Sciatic nerve (tissue), 2 donors: ENCODE measurements at regions not wholly inside any gene's neighbourhood (a gene's known extent, or its start where the extent isn't known, plus 50 kb on each side); places are given as distances from the start of the nearest gene placed in this dataset.
"Not testable (repeated sequence)": the region's sequence is repeated elsewhere in the genome, so short reads cannot be mapped to it uniquely, and the experiment has no call there.

ENCODE experiments used
- ATAC-seq: fragments of 200-7000 bp; cut with Tn5 transposase; one replicate; pipeline ENCODE4 v1.9.1; 2020; ENCODE audit warnings: mild to moderate bottlenecking, moderate library complexity
- DNase-seq: peaks from one replicate; pipeline ENCODE4 v3.0.0-alpha.2; 2020; ENCODE audit warnings: low spot score
- intact Hi-C: fragments of 100-400 bp; cut with DNase I; formaldehyde crosslinking; loops from one replicate; pipeline ENCODE4 v1.14.2; 2022
- donor health status: DM: no; HTN: no; CAD: no.
- donor health status: DM: no; HTN: no; CAD: no.

DNA sequence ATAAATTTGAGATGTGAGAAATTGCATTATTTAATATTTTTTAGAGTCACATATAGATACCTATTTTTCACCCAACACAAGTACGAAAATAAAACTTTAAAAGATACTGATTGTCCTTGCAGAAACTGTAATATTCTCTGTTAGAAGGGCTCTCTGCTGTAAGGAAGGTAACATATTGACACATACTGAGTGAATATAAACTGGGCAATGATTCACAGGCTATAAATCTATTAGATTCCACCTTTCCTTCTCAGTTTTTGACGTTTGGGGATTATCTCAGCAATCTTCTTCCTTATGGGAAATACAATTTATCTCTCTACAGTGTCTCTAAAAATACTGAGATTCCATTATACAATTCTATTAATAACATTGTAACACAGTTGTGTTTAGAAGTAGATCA is 229.1 kb upstream of the MAP2 start:
- no peak for ATAC-seq
- intact Hi-C loops = no loop called here
- no peak for DNase-seq

DNA sequence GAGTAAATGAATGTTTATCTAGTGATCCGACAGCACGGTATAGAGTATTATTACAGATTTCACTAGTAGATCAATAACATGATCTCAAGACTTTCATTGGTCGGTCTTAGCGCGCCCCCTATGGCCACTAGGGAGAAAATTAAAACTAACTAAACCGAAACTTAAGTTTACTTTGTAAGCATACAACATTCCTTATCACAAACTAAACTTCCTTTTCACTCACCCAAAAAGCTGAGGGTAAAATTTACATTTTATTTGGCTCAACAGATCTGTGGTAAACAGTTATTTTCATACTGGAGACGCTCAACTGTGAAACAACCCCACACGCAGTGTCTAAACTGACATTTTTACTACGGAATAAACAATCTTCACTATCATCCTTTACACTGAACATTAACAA is 215.6 kb upstream of the MAP2 start:
- intact Hi-C loops = no loop called here
- ATAC-seq (no peak), DNase-seq (no peak)

DNA sequence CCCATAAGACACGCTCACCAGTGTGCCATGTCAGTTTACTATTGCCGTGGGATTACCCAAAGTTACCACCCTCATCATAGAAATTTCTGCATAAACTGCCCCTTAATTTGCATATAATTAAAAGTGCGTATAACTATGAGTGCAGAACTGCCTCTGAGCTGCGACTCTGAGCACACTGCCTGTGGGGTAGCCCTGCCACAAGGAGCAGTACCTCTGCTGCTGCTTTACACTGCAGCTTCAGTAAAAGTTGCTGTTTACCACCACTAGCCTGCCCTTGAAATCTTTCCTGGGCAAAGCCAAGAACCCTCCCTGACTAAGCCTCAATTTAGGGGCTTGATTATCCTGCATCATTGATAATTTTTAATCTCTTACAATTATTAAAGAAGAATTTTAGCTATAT is 213.9 kb upstream of the MAP2 start:
- intact Hi-C loops = no loop called here
- ATAC-seq = no peak
- no peak for DNase-seq

DNA sequence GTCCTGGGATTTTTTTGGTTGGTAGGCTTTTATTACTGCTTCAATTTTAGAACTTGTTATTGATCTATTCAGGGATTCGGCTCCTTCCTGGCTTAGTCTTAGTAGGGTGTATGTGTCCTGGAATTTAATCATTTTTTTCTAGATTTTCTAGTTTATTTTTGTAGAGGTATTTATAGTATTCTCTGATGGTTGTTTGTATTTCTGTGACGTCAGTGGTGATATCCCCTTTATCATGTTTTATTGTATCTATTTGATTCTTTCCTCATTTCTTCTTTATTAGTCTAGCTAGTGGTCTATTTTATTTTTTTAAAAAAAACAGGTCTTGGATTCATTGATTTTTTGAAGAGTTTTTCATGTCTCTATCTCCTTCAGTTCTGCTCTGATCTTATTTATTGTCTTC is 193.3 kb upstream of the MAP2 start:
- intact Hi-C loops = no loop called here
- ATAC-seq = no peak
- DNase-seq = no peak

DNA sequence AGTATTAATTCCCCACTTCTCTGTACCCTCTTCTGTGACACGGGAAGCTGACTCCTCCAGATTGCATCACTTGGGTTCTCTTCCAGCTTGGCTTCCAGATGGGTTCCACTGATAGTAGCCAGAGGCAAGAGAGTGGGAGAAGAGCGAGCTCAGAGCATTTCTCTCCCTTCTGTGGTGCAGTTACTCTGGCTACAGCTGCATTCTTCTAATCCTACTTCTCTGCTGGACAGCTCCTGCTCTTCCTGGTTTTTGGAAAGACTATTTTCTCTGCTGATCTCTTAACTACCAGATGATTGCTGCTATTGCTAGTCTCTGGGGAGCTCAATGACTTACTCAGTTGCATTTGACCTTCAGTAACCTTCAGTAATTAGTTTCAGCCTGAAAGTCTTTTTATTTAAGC is 187.5 kb upstream of the MAP2 start:
- DNase-seq = no peak
- ATAC-seq = no peak
- intact Hi-C loops = no loop called here

DNA sequence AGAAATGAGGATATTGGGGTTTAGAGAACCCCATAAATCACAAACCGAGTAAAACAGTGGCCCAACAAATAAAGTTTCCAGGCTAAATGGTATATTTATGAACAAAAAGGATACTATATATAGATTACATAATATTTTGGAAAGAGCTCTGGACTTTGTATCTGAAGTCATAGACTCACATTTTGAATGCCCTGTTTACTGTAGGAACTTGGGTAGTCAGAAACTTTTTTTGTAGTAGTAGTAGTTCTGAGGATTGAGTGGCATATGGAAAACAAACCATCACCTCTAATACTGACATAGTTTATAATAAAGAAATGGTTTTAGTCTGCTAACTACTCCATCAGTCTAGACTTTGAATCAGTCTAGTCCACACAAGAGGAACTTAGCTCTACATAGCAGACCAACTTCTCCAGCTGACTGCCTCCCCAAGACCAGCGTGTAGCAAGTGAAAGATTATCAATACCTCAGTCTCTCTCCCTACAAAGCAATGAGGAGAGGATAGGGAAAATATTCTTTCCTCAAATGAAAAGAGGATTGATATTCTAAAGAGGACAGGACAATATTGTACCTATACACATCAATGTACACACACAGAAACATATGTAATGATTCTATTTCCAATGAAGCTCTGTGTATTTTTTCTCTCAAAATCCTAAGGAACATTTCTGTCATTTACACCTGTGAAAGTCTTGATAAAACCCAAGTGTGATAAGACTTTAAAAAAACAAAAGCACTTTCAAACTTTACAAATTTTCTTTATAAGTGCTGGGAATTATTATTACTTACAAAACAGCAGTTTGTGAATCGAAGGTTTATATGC is 184.9 kb upstream of the MAP2 start:
- ATAC-seq (no peak), DNase-seq (no peak)
- intact Hi-C loops = no loop called here

DNA sequence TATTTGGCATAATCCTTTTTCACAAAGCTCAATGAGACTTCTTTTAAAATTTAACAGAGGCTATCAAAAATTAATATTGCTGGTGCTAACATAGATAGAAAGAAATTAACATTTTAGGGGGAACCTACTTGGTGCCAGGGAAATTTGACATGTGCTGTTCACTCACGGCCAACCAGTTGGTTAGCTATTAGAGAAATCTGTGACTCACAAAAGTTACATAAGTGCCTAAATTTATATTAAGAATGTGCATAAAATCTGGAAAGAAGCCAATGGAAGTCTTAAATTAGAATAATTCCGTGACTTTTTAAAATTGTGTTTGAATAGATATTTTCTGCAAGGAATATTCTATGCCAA is 184.3 kb upstream of the MAP2 start:
- DNase-seq (no peak), ATAC-seq (no peak)
- intact Hi-C loops = no loop called here

DNA sequence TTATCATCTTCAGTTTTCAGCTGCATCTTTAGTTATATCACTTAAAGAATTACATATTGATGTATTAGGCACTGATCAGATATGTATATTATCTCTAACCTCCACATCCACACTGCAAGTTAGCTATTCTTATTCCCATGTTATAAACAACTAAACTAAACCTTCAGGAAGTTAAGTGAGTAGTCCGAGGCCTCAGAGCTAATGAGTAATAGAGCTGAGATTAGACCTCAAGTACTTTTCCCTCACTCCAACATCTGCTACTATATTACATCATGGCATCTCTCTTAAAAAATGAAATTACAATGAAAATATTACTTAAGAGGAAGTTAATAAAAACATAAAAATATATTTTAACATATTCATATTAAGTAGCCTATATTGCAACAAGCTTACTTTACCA is 183.6 kb upstream of the MAP2 start:
- ATAC-seq = no peak
- intact Hi-C loops = no loop called here
- no peak for DNase-seq

DNA sequence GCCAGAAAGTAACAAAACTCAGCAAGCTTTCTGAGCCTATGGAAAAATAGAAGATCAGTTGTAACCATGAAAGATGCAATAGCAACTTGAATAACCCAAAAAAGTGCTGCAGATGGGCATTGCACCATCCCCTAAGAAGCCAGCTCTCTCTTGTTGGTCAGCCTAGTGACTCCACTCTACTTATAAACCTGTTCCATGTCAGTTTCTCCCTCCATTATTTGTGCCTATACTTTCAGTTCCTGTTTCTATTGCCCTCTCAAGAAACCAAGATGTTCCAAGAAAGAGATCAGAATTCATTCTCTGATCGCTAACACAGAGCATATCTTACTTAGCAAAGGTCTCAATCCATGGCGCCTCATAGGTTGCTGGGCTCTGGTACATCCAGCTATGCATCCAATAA is 170.3 kb upstream of the MAP2 start:
- intact Hi-C loops = no loop called here
- DNase-seq = no peak
- no peak for ATAC-seq

DNA sequence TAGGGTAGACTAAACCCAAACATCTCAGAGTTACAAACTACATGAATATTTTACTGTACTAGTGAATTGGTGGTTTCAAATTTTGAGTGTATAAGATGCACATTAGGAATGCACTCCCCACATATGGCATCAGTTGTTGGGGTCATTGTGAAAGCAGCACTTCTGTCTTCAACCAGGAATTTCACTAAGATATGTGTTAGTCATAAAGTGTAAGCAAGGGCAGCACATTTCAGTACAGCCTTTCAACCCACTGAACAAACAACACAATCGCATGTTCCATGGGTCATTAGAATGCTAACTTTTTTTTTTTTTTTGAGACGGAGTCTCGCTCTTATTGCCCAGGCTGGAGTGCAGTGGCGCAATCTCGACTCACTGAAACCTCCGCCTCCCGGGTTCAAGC is 164.1 kb upstream of the MAP2 start:
- intact Hi-C loops = no loop called here
- no peak for DNase-seq
- no peak for ATAC-seq

DNA sequence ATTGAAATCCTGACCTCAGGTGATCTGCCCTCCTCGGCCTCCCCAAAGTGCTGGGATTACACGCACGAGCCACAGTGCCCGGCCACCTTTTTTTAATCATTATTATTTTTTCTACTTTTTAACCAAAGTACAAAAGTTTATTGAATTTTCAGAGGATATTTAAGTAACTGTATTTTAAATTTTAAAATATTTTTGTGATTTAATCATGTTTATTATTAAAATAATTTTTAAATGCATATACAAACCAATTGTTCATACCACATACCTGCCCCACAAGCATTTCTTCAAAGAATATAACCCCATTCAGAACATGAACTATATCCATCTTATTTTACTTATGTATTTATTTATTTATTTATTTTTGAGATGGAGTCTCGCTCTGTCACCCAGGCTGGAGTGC is 163.6 kb upstream of the MAP2 start:
- intact Hi-C loops = no loop called here

DNA sequence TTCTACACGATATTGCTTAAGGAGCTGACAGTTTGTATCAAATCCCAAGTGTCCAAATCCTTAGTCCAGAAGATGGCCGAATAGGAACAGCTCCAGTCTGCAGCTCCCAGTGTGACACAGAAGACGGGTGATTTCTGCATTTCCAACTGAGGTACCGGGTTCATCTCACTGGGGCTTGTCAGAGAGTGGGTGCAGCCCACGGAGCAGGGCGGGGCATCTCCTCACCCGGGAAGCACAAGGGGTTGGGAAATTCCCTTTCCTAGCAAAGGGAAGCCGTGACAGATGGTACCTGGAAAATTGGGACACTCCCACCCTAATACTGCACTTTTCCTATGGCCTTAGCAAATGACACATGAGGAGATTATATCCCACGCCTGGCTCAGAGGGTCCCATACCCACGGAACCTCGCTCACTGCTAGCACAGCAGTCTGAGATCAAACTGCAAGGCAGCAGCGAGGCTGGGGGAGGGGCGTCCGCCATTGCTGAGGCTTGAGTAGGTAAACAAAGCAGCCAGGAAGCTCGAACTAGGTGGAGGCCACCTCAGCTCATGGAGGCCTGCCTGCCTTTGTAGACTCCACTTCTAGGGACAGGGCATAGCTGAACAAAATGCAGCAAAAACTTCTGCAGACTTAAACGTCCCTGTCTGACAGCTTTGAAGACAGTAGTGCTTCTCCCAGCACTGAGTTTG is 162.3 kb upstream of the MAP2 start:
- intact Hi-C loops, ATAC-seq, DNase-seq: not testable (repeated sequence)

More for the DNA sequence above, 163.6 kb upstream of the MAP2 start:
- no peak for DNase-seq
- ATAC-seq = no peak

DNA sequence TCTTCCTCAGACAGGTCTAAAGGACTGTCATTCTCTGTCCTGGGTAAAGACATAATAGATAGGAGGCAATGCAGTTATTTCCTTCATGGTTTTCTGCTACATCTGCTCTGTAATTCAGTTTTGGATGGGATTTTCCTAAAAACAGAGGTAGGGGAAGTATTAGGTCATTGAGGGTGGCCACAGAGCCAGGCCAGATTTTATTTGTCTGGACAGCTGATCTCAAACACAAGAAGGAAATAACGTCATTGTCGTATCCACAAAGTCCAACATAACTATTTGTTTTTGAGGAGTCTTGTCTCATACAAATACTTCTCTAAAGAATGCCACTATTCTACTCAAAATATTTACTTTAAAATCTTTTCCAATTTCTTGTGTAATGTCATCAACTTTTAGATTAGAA is 154.8 kb upstream of the MAP2 start:
- no peak for ATAC-seq
- intact Hi-C loops = no loop called here
- DNase-seq = no peak

DNA sequence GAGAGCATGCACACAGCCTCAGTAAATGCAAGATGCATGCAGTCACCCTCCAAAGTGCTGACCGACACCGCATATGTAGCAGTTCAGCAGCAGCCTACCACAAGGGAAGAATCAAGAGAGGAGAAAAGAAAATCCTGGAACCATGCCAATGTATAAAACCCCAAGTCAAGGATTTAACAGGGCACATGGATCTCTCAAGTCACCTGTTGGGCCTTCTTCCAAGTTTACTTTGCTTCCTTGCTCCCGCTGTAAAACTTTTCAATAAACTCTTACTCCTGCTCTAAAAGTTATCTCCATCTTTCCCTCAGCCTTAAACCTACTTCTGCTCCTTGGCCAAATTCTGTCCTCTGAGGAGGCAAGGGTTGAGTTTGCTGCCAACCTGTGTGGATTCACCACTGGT is 147.8 kb upstream of the MAP2 start:
- ATAC-seq (no peak), DNase-seq (no peak)
- intact Hi-C loops = no loop called here

DNA sequence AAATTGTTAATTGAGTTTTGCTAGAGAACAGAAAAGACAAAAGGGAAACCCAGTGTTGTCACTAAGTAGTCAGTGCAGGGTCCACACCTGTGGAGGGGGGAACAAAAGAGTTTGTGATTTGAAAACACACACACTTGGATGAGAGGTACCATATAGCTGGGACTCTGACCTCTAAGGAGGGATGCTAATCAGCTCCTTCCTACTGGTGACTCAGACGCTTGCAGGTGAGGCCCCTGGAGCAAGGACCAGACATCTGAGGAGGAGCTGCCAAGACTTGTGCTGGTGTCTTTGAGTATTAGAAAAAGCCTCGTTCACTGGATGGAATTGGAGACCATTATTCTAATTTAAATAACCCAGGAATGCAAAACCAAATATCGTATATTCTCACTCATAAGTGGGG is 146.4 kb upstream of the MAP2 start:
- ATAC-seq (no peak), DNase-seq (no peak)
- intact Hi-C loops = no loop called here

DNA sequence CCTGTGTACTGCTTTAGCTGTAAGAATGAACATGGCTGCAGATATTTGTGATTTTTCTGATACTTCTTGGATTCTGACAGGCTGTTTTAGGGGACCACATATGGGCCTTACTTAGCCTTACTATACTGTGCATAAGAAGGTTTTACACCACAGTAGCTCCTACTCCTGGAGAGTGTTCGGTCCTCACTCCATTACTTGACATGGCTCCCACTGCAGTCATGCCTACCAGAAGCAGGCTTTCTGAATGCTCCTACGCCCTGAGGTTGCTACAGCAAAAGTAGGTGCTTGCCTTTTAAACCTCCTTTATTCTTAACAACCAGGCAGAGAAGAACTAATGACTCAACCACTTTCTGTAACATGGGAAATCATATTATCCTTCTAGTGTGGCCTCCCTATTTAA is 125.2 kb upstream of the MAP2 start:
- ATAC-seq = no peak
- DNase-seq = no peak
- intact Hi-C loops = no loop called here

DNA sequence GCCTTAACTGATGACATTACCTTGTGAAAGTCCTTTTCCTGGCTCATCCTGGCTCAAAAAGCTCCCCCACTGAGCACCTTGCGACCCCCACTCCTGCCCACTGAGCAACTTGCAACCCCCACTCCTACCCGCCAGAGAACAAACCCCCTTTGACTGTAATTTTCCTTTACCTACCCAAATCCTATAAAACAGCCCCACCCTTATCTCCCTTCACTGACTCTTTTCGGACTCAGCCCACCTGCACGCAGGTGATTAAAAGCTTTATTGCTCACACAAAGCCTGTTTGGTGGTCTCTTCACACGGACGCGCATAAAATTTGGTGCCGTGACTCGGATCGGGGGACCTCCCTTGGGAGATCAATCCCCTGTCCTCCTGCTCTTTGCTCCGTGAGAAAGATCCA is 124.4 kb upstream of the MAP2 start:
- ATAC-seq, DNase-seq, intact Hi-C loops: not testable (repeated sequence)

DNA sequence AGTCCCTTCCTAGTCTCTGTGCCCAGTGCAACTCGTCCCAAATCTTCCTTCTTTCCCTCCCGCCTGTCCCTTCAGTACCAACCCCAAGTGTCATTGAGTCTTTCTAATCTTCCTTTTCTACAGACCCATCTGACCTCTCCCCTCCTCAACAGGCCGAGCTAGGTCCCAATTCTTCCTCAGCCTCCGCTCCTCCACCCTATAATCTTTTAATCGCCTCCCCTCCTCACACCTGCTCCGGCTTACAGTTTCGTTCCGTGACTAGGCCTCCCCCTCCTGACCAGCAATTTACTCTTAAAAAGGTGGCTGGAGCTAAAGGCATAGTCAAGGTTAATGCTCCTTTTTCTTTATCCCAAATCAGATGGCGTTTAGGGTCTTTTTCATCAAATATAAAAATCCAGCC is 123.1 kb upstream of the MAP2 start:
- DNase-seq, intact Hi-C loops, ATAC-seq: not testable (repeated sequence)

DNA sequence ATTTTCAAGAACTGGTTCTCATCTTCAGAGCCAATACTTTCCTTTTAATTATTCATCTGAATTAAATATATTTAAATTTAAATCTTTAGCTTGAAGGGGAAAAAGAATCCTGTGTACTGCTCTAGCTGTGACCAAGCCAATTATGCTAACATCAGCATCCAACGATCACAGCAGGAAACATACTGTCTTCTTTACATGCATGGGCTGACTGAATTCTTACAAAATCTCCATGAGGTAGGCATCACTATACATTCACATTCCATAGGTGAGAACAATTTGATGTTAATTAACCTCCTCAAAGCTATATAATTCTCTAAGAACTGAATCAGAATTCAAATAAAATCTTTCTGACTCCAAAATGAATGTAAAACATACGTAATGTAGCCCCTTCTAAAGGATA is 118.8 kb upstream of the MAP2 start:
- ATAC-seq (no peak), DNase-seq (no peak)
- intact Hi-C loops = no loop called here

DNA sequence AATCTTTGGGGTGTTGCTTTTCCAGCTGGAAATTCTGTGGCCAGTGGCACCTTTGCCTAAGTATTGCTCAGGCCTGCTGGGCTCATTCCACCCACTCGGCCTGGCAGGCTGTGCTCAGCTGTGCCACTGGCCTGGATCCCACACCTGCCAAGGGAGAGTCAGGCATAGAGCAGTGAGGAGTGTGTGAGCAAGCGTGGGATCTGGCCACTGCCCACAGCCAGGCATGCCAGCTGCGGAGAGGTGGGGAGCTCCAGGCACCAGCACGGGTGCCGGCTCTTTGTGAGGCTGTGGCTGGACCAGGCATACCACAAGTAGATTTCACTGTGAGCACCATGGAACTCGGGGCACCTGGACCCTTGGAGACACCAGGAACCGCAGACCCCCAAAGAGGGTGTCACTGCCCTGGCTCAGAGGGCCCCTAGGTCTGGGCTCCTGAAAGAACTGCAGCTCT is 118.1 kb upstream of the MAP2 start:
- no peak for ATAC-seq
- DNase-seq = no peak
- intact Hi-C loops = no loop called here
